ENCODE measurements at regions not wholly inside any gene's neighbourhood (a gene's known extent, or its start where the extent isn't known, plus 50 kb on each side); places are given as distances from the start of the nearest gene placed in this dataset.

- H3K9me3 Mint-ChIP-seq = peaks cover 0 to 6% (median 3%) of the 10 kb centered on the region in 7 donors
- Histone ChIP-seq H3K27ac (ENCODE audit: low read depth in 1 of 2, low read length in 2 of 2) (no peak overlapping the region), H3K9ac (ENCODE audit: insufficient read depth, low read length, poor library complexity, severe bottlenecking) (no peak overlapping the region), H3K4me1 (ENCODE audit: control insufficient read depth in 1 of 2, insufficient read depth in 2 of 2, low read length in 2 of 2) (no peaks in the 10 kb centered on the region), H3K4me3 (replicated peaks in 1 of 3; ENCODE audit: low read depth in 2 of 3, low read length in 3 of 3) (no peak overlapping the region), H3K9me3 (replicated peaks in 1 of 2; ENCODE audit: control insufficient read depth in 1 of 2, insufficient read depth in 1 of 2, low read length in 2 of 2) (peaks cover 0 to 6% of the 10 kb centered on the region in 2 donors), H3K36me3 (replicated peaks in 1 of 2; ENCODE audit: control insufficient read depth in 1 of 2, insufficient read depth in 2 of 2, low read length in 2 of 2) (no peaks in the 10 kb centered on the region), H3K79me2 (ENCODE audit: insufficient read depth, low read length) (no peaks in the 10 kb centered on the region), H3K4me2 (replicated peaks; ENCODE audit: extremely low read depth, low read length, poor library complexity, severe bottlenecking) (no peak overlapping the region), H2AFZ (ENCODE audit: insufficient read depth, low read depth, low read length, poor library complexity, severe bottlenecking) (no peak overlapping the region), H3K27me3 (ENCODE audit: control insufficient read depth in 2 of 2, insufficient read depth in 2 of 2, low read length in 2 of 2) (no peaks in the 10 kb centered on the region), H4K20me1 (ENCODE audit: insufficient read depth, low read length) (no peaks in the 10 kb centered on the region)
- no peaks in the 10 kb centered on the region for H3K27me3 Mint-ChIP-seq (ENCODE audit: low read depth in 3 of 3)
- no peak overlapping the region for H3K27ac Mint-ChIP-seq
- no peaks in the 10 kb centered on the region for H3K36me3 Mint-ChIP-seq
- no peak for DNase-seq
- no CpG with 5 or more reads among the region's 2 CpGs for WGBS (ENCODE audit: insufficient coverage)
- intact Hi-C loops (cut with micrococcal nuclease) = no loop called here
- H3K4me3 Mint-ChIP-seq = no peak overlapping the region
- no peak for TF ChIP-seq CTCF (IDR thresholded peaks at IDR 0.05)
- no peaks in the 10 kb centered on the region for H3K4me1 Mint-ChIP-seq
Measured at GRCh38 chr7:125878235-125878956, 948.8 kb upstream of the POT1 start.

DNA sequence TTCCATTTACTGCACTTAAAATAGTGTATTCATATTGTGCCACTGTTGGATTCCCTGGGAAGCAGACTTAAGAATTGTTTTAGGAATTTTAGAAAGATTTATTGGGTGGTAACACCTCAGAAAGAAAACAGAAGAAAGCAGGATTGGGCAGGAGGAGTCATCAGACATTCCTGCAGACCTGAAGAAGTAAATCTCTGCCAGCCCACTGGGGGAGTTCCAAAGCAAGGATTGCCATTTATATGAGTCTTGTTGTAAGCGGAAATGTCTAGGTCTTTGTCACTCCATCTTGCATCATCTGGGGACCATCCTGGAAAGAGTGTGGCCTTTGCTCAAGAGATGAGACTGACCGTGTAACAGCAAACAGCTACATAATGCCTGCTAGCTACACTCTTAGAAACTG is 947.6 kb upstream of the POT1 start:
- no peak overlapping the region for H3K4me2 ChIP-seq (replicated peaks; ENCODE audit: extremely low read depth, low read length, poor library complexity, severe bottlenecking)
- H4K20me1 ChIP-seq (ENCODE audit: insufficient read depth, low read length) = no peaks in the 10 kb centered on the region
- H2AFZ ChIP-seq (ENCODE audit: insufficient read depth, low read depth, low read length, poor library complexity, severe bottlenecking) = no peak overlapping the region
- Mint-ChIP-seq H3K36me3 (no peaks in the 10 kb centered on the region), H3K9me3 (peaks cover 0 to 7% (median 4%) of the 10 kb centered on the region in 7 donors), H3K27me3 (ENCODE audit: low read depth in 3 of 3) (no peaks in the 10 kb centered on the region), H3K4me1 (no peaks in the 10 kb centered on the region), H3K27ac (no peak overlapping the region), H3K4me3 (no peak overlapping the region)
- no peak for DNase-seq
- intact Hi-C loops (cut with micrococcal nuclease) = no loop called here
- no CpG with 5 or more reads among the region's 2 CpGs for WGBS (ENCODE audit: insufficient coverage)
- no peak for TF ChIP-seq CTCF (IDR thresholded peaks at IDR 0.05)
- H3K9ac ChIP-seq (ENCODE audit: insufficient read depth, low read length, poor library complexity, severe bottlenecking) = no peak overlapping the region
- no peak overlapping the region for H3K27ac ChIP-seq (ENCODE audit: low read depth in 1 of 2, low read length in 2 of 2)
- H3K36me3 ChIP-seq (replicated peaks in 1 of 2; ENCODE audit: control insufficient read depth in 1 of 2, insufficient read depth in 2 of 2, low read length in 2 of 2) = no peaks in the 10 kb centered on the region
- no peaks in the 10 kb centered on the region for H3K4me1 ChIP-seq (ENCODE audit: control insufficient read depth in 1 of 2, insufficient read depth in 2 of 2, low read length in 2 of 2)
- no peaks in the 10 kb centered on the region for H3K79me2 ChIP-seq (ENCODE audit: insufficient read depth, low read length)
- no peaks in the 10 kb centered on the region for H3K27me3 ChIP-seq (ENCODE audit: control insufficient read depth in 2 of 2, insufficient read depth in 2 of 2, low read length in 2 of 2)
- peaks cover 0 to 6% of the 10 kb centered on the region in 2 donors for H3K9me3 ChIP-seq (replicated peaks in 1 of 2; ENCODE audit: control insufficient read depth in 1 of 2, insufficient read depth in 1 of 2, low read length in 2 of 2)
- no peak overlapping the region for H3K4me3 ChIP-seq (replicated peaks in 1 of 3; ENCODE audit: low read depth in 2 of 3, low read length in 3 of 3)

Measured in CD14-positive monocyte (primary cell).